Astrocyte of the spinal cord (primary cell): ENCODE measurements at regions not wholly inside any gene's neighbourhood (a gene's known extent, or its start where the extent isn't known, plus 50 kb on each side); places are given as distances from the start of the nearest gene placed in this dataset.
"Not testable (repeated sequence)": the region's sequence is repeated elsewhere in the genome, so short reads cannot be mapped to it uniquely, and the experiment has no call there.

ENCODE experiments used
- DNase-seq: peaks from one replicate; pipeline ENCODE4 v3.0.0; 2011; ENCODE audit warnings: low read depth, low spot score
- H3K4me3 ChIP-seq: 2 replicates; pipeline ENCODE4 v1.5.1; 2011; ENCODE audit warnings: low read depth, mild to moderate bottlenecking, low read length, moderate library complexity
- in situ Hi-C: cut with HindIII; loops from 2 replicates; pipeline ENCODE4 v1.10.0; 2017; ENCODE audit warnings: low sequenced_read_pairs
- TF ChIP-seq, protein P1 (sequence below): IDR thresholded peaks from 2 replicates; pipeline ENCODE4 v1.5.1; 2012; ENCODE audit warnings: low read depth, mild to moderate bottlenecking, low read length, inconsistent platforms

GRCh38 chr2:187879491-187879890 lies 325.3 kb upstream of the TFPI start:
- in situ Hi-C loops: no loop called here
- no peak overlapping the region for H3K4me3 ChIP-seq
- TF ChIP-seq, protein P1, sequence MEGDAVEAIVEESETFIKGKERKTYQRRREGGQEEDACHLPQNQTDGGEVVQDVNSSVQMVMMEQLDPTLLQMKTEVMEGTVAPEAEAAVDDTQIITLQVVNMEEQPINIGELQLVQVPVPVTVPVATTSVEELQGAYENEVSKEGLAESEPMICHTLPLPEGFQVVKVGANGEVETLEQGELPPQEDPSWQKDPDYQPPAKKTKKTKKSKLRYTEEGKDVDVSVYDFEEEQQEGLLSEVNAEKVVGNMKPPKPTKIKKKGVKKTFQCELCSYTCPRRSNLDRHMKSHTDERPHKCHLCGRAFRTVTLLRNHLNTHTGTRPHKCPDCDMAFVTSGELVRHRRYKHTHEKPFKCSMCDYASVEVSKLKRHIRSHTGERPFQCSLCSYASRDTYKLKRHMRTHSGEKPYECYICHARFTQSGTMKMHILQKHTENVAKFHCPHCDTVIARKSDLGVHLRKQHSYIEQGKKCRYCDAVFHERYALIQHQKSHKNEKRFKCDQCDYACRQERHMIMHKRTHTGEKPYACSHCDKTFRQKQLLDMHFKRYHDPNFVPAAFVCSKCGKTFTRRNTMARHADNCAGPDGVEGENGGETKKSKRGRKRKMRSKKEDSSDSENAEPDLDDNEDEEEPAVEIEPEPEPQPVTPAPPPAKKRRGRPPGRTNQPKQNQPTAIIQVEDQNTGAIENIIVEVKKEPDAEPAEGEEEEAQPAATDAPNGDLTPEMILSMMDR: no peak
- no peak for DNase-seq

GRCh38 chr2:187884003-187884402 lies 329.8 kb upstream of the TFPI start:
- TF ChIP-seq, protein P1: no peak
- in situ Hi-C loops: no loop called here
- DNase-seq: no peak
- no peak overlapping the region for H3K4me3 ChIP-seq

DNA sequence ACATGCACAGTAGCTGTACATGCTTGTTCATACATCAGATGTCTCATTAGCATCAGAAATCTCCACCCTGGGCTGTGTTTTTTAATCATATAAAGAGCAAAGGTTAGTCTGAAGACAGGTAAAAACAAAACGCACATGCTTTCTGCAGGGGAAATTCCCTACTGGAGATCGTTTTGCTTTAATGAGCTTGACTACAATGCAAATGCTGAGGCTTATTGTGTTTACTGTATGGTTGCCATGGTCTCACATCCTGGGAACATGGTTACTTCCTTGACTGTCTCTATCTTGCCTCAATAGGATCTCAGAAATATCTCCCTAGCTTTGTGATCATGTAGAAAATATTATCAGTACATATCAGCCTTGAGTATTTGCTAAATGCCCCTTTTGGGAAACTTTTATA lies 336.5 kb upstream of the TFPI start:
- in situ Hi-C loops: no loop called here
- TF ChIP-seq, protein P1: no peak
- H3K4me3 ChIP-seq: no peak overlapping the region
- peak; percentile 6 for DNase-seq

DNA sequence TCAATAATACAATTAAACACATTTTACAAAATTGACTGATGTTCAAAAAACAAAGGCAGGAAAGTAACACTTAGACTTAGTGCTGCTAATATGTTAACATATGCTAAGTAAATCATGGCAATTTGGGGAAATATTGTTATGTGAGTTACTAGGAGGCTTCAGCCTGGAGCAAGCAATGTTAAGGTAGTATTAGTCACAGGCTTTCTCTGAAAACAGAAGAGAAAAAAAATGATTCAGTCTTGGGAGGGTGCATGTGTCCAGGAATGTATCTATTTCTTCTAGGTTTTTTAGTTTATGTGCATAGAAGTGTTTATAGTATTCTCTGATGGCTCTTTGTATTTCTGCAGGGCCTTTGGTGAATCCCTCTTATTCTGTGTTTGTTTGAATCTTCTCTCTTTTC lies 345.8 kb upstream of the TFPI start:
- TF ChIP-seq, protein P1: no peak
- H3K4me3 ChIP-seq: no peak overlapping the region
- DNase-seq: peak; percentile 24
- in situ Hi-C loops: no loop called here

- TF ChIP-seq, protein P1: no peak
- no peak overlapping the region for H3K4me3 ChIP-seq
- no peak for DNase-seq
- in situ Hi-C loops: no loop called here
Measured at GRCh38 chr2:187906021-187906420, 351.8 kb upstream of the TFPI start.

GRCh38 chr2:187910922-187911321 lies 356.7 kb upstream of the TFPI start:
- DNase-seq, H3K4me3 ChIP-seq, in situ Hi-C loops: not testable (repeated sequence)

GRCh38 chr2:187912950-187913349 lies 358.7 kb upstream of the TFPI start:
- TF ChIP-seq, protein P1: no peak
- in situ Hi-C loops: no loop called here
- H3K4me3 ChIP-seq: no peak overlapping the region
- DNase-seq: no peak
